Upper lobe of left lung (tissue), 4 donors: ENCODE measurements at regions not wholly inside any gene's neighbourhood (a gene's known extent, or its start where the extent isn't known, plus 50 kb on each side); places are given as distances from the start of the nearest gene placed in this dataset.

ENCODE experiments used
- CTCF ChIP-seq, 6 experiments: fragments of 450-650 bp in 4 of 6; fragments of 200-600 bp in 2 of 6; sonication (generic) in 2 of 6; IDR thresholded peaks; one replicate each; pipeline ENCODE4 v1.5.1; 2016 to 2019; ENCODE audit warnings: antibody characterized with exemption in 6 of 6
- POLR2A ChIP-seq, 4 donors: fragments of 450-650 bp; IDR thresholded peaks; one replicate each; pipeline ENCODE4 v1.5.1; 2016 to 2017; ENCODE audit warnings: antibody characterized with exemption in 4 of 4, mild to moderate bottlenecking in 2 of 4
- POLR2AphosphoS5 ChIP-seq, 2 donors: sonication (generic); formaldehyde crosslinking; IDR thresholded peaks; one replicate each; pipeline ENCODE4 v1.5.1; 2017; ENCODE audit warnings: antibody characterized with exemption in 2 of 2

DNA sequence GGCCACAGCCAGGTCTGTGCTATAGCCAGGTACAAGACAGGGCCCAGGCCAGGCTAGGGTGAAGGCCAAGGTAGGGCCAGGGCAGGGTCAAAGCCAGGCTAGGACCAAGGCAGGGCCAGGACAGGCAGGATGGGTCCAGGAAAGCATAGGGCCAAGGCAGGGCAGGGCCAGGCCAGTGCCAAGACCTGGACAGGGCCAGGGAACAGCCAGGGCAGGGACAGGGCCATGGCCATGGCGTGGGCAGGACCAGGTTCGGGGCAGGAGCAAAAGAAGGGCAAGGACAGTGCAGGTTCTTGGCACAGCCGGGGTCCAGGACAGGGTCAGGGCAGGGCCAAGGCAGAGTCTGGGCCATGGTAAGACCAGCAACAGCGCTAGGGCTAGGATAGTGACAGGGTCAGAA is 153.4 kb downstream of the LIPI start:
- TF ChIP-seq POLR2A (IDR thresholded peaks at IDR 0.05) (no peak), CTCF (IDR thresholded peaks at IDR 0.05) (no peak), POLR2AphosphoS5 (IDR thresholded peaks at IDR 0.05) (no peak)
